Chondrocyte (in vitro differentiated cells): ENCODE measurements at regions not wholly inside any gene's neighbourhood (a gene's known extent, or its start where the extent isn't known, plus 50 kb on each side); places are given as distances from the start of the nearest gene placed in this dataset.

ENCODE experiments used
- DNase-seq: peaks from one replicate; pipeline ENCODE4 v3.0.0; 2021; ENCODE audit warnings: mixed read lengths, low spot score
- H3K27ac Mint-ChIP-seq: one replicate; pipeline ENCODE4 v1.8.0; 2021; ENCODE audit warnings: mild to moderate bottlenecking, moderate library complexity, mixed read lengths; ENCODE audit not compliant: unreplicated experiment
- H3K27me3 Mint-ChIP-seq: 2 replicates; pipeline ENCODE4 v1.8.0; 2021; ENCODE audit warnings: low read depth, mixed read lengths
- H3K36me3 Mint-ChIP-seq: 2 replicates; pipeline ENCODE4 v1.8.0; 2021; ENCODE audit warnings: low read depth, mixed read lengths
- H3K4me1 Mint-ChIP-seq: 2 replicates; pipeline ENCODE4 v1.8.0; 2021; ENCODE audit warnings: low read depth, mild to moderate bottlenecking, mixed read lengths
- H3K4me3 Mint-ChIP-seq: one replicate; pipeline ENCODE4 v1.8.0; 2021; ENCODE audit warnings: mild to moderate bottlenecking, moderate library complexity, mixed read lengths; ENCODE audit not compliant: unreplicated experiment
- H3K9me3 Mint-ChIP-seq: 2 replicates; pipeline ENCODE4 v1.8.0; 2021; ENCODE audit warnings: low read depth, mixed read lengths
- TF ChIP-seq, protein P1 (sequence below): fragments of 200-600 bp; sonication (generic); IDR thresholded peaks from 2 replicates; pipeline ENCODE4 v1.5.0; 2021; ENCODE audit warnings: antibody characterized with exemption, mild to moderate bottlenecking, moderate library complexity

DNA sequence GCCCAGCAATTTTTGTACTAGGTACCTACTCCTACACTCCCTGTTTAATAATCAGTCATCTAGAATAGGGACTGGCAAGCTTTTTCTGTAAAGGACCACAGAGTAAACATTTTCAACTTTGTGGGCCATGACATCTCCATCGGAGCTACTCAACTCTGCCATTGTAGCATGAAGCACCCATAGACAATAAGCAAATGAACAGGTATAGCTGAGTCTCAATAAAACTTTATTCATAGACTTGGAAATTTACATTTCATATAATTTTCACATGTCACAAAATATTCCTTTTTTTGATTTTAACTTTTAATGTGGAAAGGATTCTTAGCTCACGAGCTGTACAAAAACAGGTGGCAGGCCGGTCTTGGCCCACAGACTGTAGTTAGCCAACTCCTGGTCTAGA, 345.8 kb downstream of the SOX9 start:
- TF ChIP-seq, protein P1, sequence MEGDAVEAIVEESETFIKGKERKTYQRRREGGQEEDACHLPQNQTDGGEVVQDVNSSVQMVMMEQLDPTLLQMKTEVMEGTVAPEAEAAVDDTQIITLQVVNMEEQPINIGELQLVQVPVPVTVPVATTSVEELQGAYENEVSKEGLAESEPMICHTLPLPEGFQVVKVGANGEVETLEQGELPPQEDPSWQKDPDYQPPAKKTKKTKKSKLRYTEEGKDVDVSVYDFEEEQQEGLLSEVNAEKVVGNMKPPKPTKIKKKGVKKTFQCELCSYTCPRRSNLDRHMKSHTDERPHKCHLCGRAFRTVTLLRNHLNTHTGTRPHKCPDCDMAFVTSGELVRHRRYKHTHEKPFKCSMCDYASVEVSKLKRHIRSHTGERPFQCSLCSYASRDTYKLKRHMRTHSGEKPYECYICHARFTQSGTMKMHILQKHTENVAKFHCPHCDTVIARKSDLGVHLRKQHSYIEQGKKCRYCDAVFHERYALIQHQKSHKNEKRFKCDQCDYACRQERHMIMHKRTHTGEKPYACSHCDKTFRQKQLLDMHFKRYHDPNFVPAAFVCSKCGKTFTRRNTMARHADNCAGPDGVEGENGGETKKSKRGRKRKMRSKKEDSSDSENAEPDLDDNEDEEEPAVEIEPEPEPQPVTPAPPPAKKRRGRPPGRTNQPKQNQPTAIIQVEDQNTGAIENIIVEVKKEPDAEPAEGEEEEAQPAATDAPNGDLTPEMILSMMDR, result no peak
- Mint-ChIP-seq H3K27me3 (no peaks in the 10 kb centered on the region), H3K4me1 (peaks cover 33% of the 10 kb centered on the region), H3K36me3 (no peaks in the 10 kb centered on the region), H3K9me3 (no peaks in the 10 kb centered on the region), H3K27ac (peak overlapping the region; percentile 74), H3K4me3 (no peak overlapping the region)
- DNase-seq, result no peak

DNA sequence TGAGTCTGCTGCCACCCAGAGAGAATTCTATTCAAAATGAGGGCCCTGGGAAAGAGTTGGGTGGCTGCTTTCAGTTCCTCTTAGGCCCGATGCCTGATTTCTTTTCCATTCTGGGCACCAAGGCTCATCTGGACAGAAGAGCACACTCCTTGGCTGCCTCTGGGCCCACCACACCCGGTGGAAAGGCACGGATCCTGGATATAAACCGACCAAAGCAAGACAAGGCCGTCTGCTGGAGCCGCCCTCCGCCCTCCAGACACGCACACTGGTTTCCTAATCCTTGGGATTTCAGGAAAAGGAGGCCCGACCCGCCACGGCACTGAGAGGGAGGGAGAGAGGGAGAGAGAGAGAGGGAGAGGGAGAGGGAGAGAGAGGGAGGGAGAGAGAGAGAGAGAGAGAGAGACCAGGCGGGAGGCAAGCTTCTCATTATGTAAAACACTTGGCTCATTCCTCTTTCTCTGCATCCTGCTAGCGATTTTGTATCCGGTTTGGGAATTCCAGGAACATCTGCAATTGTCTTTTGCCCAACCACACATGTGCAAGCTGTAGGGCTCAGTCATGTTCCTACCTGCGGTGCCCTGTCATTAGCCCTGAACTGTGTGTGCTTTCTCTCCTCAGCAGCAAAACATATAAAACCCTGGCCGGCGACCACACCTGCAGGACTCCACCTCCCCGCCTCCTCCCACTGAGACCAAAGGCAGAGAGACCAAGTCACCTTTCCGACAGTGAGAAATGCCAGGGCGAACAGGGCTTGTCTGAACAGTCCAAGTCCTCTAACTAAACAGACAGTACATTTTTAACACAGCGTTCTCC, 347.2 kb downstream of the SOX9 start:
- Mint-ChIP-seq H3K9me3 (no peaks in the 10 kb centered on the region), H3K36me3 (no peaks in the 10 kb centered on the region), H3K4me1 (peaks cover 22% of the 10 kb centered on the region), H3K27ac (no peak overlapping the region), H3K4me3 (no peak overlapping the region), H3K27me3 (no peaks in the 10 kb centered on the region)
- no peak for DNase-seq
- TF ChIP-seq, protein P1, result no peak

DNA sequence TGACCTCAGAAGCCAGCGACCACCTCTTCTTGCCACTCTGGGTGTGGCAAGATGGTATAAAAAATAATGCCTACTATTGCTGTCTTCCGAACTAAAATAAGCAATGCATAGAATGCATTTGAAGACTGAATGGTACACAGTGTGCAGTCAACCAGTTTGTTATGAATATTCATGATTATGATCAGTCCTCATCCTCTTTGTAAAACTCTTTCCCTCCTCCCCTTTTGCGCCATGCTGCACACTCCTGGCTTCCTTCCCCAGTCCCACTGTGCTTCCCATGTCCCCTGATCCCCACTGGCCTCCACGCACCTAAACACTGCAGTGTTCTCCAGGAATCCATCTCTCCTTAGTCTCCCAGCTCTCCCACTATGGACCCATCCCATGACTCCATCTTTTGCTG, 348.0 kb downstream of the SOX9 start:
- H3K36me3 Mint-ChIP-seq, result no peaks in the 10 kb centered on the region
- TF ChIP-seq, protein P1, result no peak
- H3K27ac Mint-ChIP-seq, result no peak overlapping the region
- no peaks in the 10 kb centered on the region for H3K9me3 Mint-ChIP-seq
- no peaks in the 10 kb centered on the region for H3K27me3 Mint-ChIP-seq
- DNase-seq, result no peak
- H3K4me1 Mint-ChIP-seq, result peaks cover 22% of the 10 kb centered on the region
- no peak overlapping the region for H3K4me3 Mint-ChIP-seq

DNA sequence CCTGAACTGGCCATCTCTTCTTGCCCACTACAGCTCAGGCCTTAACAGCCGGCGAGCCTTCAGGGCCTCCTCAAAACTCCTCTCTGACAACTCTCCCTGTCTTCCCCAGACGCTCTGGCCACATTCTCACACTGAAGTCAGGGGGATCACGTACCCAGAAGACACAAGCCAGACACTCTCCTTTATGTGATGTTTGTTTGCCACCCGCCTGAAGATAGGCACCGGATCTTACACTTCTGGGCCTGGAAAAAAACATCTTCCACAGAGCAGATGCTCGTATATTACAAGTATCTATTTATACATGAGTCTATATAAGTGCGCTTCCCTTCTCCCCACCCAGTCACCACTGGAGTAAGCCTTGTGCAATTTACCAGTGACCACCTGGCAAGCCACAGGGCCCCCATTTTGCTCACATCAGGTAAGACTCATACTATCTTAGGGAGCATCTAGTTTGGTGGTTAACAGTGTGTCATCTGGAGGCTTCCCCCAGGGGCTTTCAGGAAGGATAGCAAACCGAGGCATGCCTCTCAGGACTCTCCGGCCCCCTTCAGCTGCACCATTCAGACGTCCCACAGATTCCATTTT, 349.4 kb downstream of the SOX9 start:
- Mint-ChIP-seq H3K9me3 (no peaks in the 10 kb centered on the region), H3K27me3 (no peaks in the 10 kb centered on the region), H3K4me3 (no peak overlapping the region), H3K4me1 (peaks cover 16% of the 10 kb centered on the region), H3K27ac (no peak overlapping the region), H3K36me3 (no peaks in the 10 kb centered on the region)
- TF ChIP-seq, protein P1, result no peak
- no peak for DNase-seq

DNA sequence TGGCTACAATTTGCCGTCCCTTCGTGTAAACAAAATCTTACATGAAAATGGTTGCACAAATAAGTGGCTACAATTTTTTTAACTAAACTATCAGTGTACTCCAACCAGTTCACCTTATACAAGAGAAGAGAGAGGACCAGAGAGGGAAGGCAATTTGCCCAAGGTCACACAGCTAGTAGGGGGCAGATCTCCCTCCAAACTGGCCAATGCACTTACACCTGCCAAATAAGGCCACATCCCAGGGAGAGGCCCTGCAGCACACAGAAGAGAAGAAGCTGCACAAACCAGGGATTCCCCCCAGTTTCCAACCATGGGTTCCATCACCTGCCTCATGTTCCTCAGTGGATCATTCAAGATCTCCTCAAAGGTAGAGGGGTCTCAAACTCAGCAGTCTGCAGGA, 349.9 kb downstream of the SOX9 start:
- Mint-ChIP-seq H3K27me3 (no peaks in the 10 kb centered on the region), H3K36me3 (no peaks in the 10 kb centered on the region), H3K9me3 (no peaks in the 10 kb centered on the region), H3K4me3 (no peak overlapping the region), H3K4me1 (peaks cover 10% of the 10 kb centered on the region), H3K27ac (no peak overlapping the region)
- no peak for DNase-seq
- TF ChIP-seq, protein P1, result no peak
